SW480 (cell line): ENCODE measurements at regions not wholly inside any gene's neighbourhood (a gene's known extent, or its start where the extent isn't known, plus 50 kb on each side); places are given as distances from the start of the nearest gene placed in this dataset.

Source experiments
- DNase-seq: peaks from one replicate; pipeline ENCODE4 v3.0.0-alpha.2; 2016; ENCODE audit warnings: low spot score

- DNase-seq: no peak
Observed at GRCh38 chr3:113051787-113052186, 61.0 kb downstream of the GTPBP8 start.

DNA sequence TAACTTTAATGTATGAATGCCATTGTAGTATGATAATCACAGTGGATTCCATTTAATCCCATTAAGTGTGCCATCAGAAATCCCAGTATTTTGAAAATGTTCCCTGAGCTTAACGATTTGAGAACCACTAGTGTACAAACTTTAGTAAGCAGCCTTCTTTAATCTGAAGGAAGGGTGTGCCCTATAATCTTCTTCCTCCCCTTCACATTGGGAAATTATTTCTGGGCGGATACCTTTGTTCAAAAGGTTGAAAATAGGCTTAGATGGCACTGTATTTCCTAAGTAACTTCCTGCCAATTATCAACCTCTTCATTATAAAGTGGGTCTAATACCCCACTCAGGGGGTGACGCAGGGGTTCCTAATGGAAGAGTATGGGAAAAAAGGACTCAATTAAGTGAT is 62.4 kb downstream of the GTPBP8 start:
- DNase-seq: no peak

DNA sequence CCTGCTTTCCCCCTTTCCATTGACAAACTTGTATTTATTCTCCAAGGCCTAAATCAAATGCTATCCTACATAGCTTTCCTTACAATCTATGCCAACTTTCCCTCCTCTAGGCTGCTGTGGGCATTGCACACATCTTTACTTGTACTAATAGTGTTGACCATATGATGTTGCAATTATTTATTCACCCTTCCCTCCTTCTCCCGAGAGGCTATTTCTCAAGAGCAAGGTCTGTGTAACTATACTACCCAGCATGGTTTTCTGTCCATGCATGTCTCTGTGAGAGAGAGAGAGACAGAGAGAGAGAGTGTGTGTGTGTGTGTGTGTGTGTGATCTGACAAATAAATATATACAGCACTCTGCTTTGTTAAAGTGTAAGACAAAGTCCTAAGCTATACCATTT is 63.8 kb downstream of the GTPBP8 start:
- DNase-seq: no peak

GRCh38 chr3:113055201-113055600 is 64.4 kb downstream of the GTPBP8 start:
- DNase-seq: no peak

- no peak for DNase-seq
Observed at GRCh38 chr3:113055961-113056360, 65.2 kb downstream of the GTPBP8 start.

GRCh38 chr3:113057117-113057516 is 66.3 kb downstream of the GTPBP8 start:
- no peak for DNase-seq

DNA sequence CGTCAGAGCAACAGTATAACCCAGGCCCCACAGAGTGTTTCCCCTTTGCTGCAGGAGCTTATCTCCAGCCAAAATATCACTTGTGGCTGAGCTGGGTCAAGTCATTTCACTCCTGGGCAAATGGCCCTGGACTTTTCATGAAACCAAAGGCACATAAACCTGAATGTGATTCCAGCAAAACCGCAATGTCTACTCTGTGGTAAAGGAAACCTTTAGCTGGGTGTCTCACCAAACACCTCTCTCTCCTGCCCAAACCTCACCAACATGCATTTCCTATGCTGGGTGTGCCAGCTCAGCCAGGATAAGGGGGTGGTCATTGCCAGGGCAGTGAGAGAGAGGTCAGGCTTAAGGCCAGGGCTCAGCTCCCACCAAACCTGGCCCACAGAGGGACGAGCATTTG is 67.4 kb downstream of the GTPBP8 start:
- DNase-seq: no peak

GRCh38 chr3:113062705-113063104 is 71.9 kb downstream of the GTPBP8 start:
- no peak for DNase-seq

GRCh38 chr3:113063126-113063894 is 72.5 kb downstream of the GTPBP8 start:
- DNase-seq: no peak

GRCh38 chr3:113064183-113064582 is 73.4 kb downstream of the GTPBP8 start:
- DNase-seq: no peak

- DNase-seq: no peak
Observed at GRCh38 chr3:113065336-113065735, 74.6 kb downstream of the GTPBP8 start.

GRCh38 chr3:113070072-113070640 is 79.4 kb downstream of the GTPBP8 start:
- no peak for DNase-seq

- peak; percentile 45 for DNase-seq
Observed at GRCh38 chr3:113070681-113071113, 79.9 kb downstream of the GTPBP8 start.

DNA sequence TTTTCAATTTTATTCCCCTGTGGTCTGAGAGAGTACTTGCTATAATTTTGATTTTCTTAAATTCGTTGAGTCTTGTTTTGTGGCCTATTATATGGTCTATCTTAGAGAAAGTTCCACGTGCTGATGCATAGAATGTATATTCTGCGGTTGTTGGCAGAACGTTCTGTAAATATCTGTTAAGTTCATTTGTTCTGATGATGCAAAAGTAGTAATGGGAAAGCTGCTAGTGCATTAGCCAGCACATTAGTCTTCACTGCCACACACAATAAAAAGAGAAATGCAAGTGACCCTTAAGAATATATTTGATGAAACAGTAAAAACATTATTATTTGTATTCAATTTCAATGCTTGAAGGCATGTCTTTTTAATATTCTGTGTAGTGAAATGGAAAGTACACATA is 84.8 kb downstream of the GTPBP8 start:
- no peak for DNase-seq

- DNase-seq: no peak
Observed at GRCh38 chr3:113079218-113079961, 88.6 kb downstream of the GTPBP8 start.

GRCh38 chr3:113084777-113085176 is 94.0 kb downstream of the GTPBP8 start:
- no peak for DNase-seq

- DNase-seq: peak; percentile 91
Observed at GRCh38 chr3:113086560-113087461, 96.0 kb downstream of the GTPBP8 start.

GRCh38 chr3:113088616-113089015 is 97.8 kb downstream of the GTPBP8 start:
- DNase-seq: no peak

DNA sequence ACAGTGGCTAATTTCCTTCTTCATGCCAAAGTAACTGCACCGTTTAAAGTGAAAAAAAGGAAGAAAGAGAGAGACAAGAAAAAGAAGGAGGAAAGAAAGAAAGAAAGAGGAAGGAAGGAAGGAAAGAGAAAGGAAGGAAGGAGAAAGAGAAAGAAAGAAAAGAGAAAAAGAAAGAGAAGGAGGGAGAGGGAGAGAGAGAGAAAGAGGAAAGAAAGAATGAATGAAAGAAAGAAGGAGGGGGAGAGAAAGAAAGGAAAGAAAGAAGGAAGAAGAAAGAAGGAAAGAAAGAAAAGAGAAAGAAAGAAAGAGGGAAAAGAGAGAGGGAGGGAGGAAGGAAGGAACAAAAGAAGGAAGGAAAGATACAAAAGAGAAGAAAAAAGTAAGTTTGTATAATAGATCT is 100.6 kb downstream of the GTPBP8 start:
- DNase-seq: no peak

DNA sequence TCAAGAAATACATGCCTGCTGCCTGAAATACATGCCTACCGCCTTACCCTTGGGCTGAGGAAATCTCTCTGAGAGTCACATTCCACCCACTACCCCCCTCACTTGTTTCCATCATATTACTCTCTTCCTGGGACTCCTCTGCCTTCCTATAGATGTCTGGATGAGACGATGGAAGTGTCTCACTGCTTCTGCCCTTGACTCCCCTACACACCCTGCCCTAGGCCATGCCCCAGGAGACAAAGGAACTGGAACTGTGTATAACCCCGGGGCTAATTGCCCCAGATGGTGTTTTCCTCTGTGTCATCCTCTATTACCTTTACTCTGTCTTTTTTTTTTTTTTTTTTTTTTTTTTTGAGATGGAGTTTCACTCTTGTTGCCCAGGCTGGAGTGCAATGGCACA is 102.0 kb downstream of the GTPBP8 start:
- no peak for DNase-seq

DNA sequence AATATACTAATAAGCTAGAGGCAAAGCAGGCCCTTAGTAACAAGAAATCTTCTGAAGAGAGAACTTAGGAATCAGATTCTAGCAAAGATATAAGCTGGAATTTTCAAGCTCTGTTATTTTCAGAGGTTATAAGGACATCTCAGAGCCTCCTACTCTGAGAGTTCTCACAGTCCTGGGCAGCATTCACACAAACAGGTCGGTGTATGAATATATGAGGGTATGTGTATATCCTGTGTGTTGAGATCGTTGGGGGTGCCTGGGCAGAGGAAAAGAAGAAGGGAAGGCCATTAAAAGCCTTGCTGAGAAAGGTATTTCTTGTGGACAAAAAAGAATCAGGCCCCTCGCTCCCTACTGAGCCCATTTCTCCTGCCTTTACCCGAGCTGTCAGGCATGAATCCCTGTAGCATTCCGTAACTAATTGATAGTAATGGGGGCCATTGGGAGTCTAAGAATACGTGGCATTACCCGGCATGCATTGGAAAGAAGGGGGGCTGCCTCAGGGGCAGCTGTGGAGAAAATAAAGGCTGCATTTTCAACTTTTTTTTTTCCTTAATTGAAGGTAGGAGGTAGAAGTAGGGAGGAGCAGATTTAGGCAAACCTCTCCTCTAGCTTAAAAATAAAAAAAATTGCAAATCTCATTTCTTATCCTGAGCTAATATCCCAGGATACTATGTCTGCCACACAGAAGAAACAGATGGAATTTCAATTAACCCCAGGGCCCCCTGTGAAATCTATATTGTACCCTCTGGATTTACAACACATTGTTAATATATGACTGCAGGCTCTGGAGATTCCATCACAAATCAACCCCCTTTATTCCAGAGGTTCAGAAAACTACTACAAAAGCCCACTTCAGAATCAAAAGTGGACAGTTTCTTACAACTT is 103.8 kb downstream of the GTPBP8 start:
- no peak for DNase-seq
